NCI-H2227 treated with DMSO at 0.1 percent for 48 hours (cell line): ENCODE measurements at regions not wholly inside any gene's neighbourhood (a gene's known extent, or its start where the extent isn't known, plus 50 kb on each side); places are given as distances from the start of the nearest gene placed in this dataset.

Experiments used
- DNase-seq: peaks from one replicate; lab custom pipeline; 2025; lab: John Stamatoyannopoulos, UW

GRCh38 chr21:43348170-43348766 is 78.7 kb downstream of the SIK1 start:
- no peak for DNase-seq

- no peak for DNase-seq
Measured at GRCh38 chr21:43347461-43348169, 79.3 kb downstream of the SIK1 start.

- no peak for DNase-seq
Measured at GRCh38 chr21:43346551-43346950, 80.4 kb downstream of the SIK1 start.

GRCh38 chr21:43345746-43346409 is 81.1 kb downstream of the SIK1 start:
- DNase-seq = no peak

GRCh38 chr21:43345046-43345745 is 81.7 kb downstream of the SIK1 start:
- no peak for DNase-seq

- no peak for DNase-seq
Measured at GRCh38 chr21:43343992-43344886, 82.7 kb downstream of the SIK1 start.

GRCh38 chr21:43343095-43343991 is 83.6 kb downstream of the SIK1 start:
- DNase-seq = no peak

- DNase-seq = no peak
Measured at GRCh38 chr21:43342301-43342881, 84.5 kb downstream of the SIK1 start.

- no peak for DNase-seq
Measured at GRCh38 chr21:43341378-43342161, 85.4 kb downstream of the SIK1 start.

- no peak for DNase-seq
Measured at GRCh38 chr21:43340491-43341377, 86.2 kb downstream of the SIK1 start.

GRCh38 chr21:43339668-43340067 is 87.3 kb downstream of the SIK1 start:
- no peak for DNase-seq

- no peak for DNase-seq
Measured at GRCh38 chr21:43338951-43339350, 88.0 kb downstream of the SIK1 start.

GRCh38 chr21:43337901-43338655 is 88.9 kb downstream of the SIK1 start:
- DNase-seq = no peak

GRCh38 chr21:43335119-43335518 is 91.8 kb downstream of the SIK1 start:
- no peak for DNase-seq

GRCh38 chr21:43334214-43334958 is 92.5 kb downstream of the SIK1 start:
- no peak for DNase-seq

GRCh38 chr21:43333298-43334062 is 93.5 kb downstream of the SIK1 start:
- no peak for DNase-seq
